Endothelial cell of umbilical vein (primary cell): ENCODE measurements at regions not wholly inside any gene's neighbourhood (a gene's known extent, or its start where the extent isn't known, plus 50 kb on each side); places are given as distances from the start of the nearest gene placed in this dataset.

Experiments
- BruUV-seq: library from RNA; stranded (reverse); fragments of 400-500 nt; replicated peaks from 2 replicates; lab custom pipeline; 2021; lab: Mats Ljungman, UMichigan
- CTCF ChIA-PET: fragments of 300-600, 350-600 bp; sonication (Branson Sonifier 250); formaldehyde crosslinking; loops from one replicate; lab custom pipeline; 2021; ENCODE audit warnings: antibody characterized with exemption, inconsistent platforms; lab: Charles Lee
- POLR2A ChIA-PET: fragments of 300-600, 350-600 bp; sonication (Branson Sonifier 250); formaldehyde crosslinking; loops from one replicate; lab custom pipeline; 2021; ENCODE audit warnings: antibody characterized with exemption, inconsistent platforms; lab: Charles Lee
- DNase-seq: peaks from one replicate; pipeline ENCODE4 v3.0.0-alpha.2; 2011; ENCODE audit warnings: low read depth, low spot score
- FAIRE-seq: peaks from 2 replicates; lab custom pipeline; 2011; peaks lifted over from hg19 to GRCh38; lab: Jason Lieb, UNC
- H2AFZ ChIP-seq: 2 replicates; pipeline ENCODE4 v1.6.0; 2012; ENCODE audit warnings: low read depth, low read length, control low read depth, inconsistent platforms
- H3K27ac ChIP-seq: 2 replicates; pipeline ENCODE4 v1.5.1; 2011; ENCODE audit warnings: low read depth, mild to moderate bottlenecking, control low read depth, low read length, moderate library complexity; ENCODE audit not compliant: insufficient read depth
- H3K27me3 ChIP-seq, 2 experiments: 2 replicates each; pipeline versions ENCODE4 v1.6.0 to v1.6.1; 2011; ENCODE audit warnings: low read length in 2 of 2, mixed read lengths in 1 of 2; ENCODE audit not compliant: control insufficient read depth in 2 of 2, insufficient read depth in 2 of 2
- H3K36me3 ChIP-seq, 2 experiments: 2 replicates in 1 of 2; 3 replicates in 1 of 2; pipeline ENCODE4 v1.5.1; 2011; ENCODE audit warnings: low read length in 2 of 2, mild to moderate bottlenecking in 1 of 2, moderate library complexity in 1 of 2; ENCODE audit not compliant: control insufficient read depth in 2 of 2, insufficient read depth in 2 of 2; ENCODE audit errors: extremely low read depth in 1 of 2
- H3K4me1 ChIP-seq: 3 replicates; pipeline ENCODE4 v1.5.1; 2011; ENCODE audit warnings: mild to moderate bottlenecking, low read length; ENCODE audit not compliant: control insufficient read depth, insufficient read depth; ENCODE audit errors: extremely low read depth
- H3K4me2 ChIP-seq: 2 replicates; pipeline ENCODE4 v1.6.1; 2011; ENCODE audit warnings: low read length, control low read depth, mixed read lengths; ENCODE audit not compliant: insufficient read depth
- H3K4me3 ChIP-seq, 3 experiments: fragments of 200-600 bp in 1 of 3; sonication (generic), shearing (Covaris generic) in 1 of 3; replicated peaks in 1 of 3; 2 replicates each; pipeline ENCODE4 v1.5.1; 2011 to 2016; ENCODE audit warnings: control low read depth in 3 of 3, low read length in 3 of 3, mild to moderate bottlenecking in 2 of 3, inconsistent platforms in 1 of 3, low read depth in 1 of 3, moderate library complexity in 1 of 3; ENCODE audit not compliant: insufficient read depth in 1 of 3
- H3K79me2 ChIP-seq: 2 replicates; pipeline ENCODE4 v1.6.0; 2012; ENCODE audit warnings: low read length, inconsistent platforms; ENCODE audit not compliant: control insufficient read depth, insufficient read depth
- H3K9ac ChIP-seq: replicated peaks from 2 replicates; pipeline ENCODE3; 2011; ENCODE audit warnings: low read length, control low read depth; ENCODE audit not compliant: insufficient read depth; ENCODE audit errors: extremely low read depth
- H3K9me1 ChIP-seq: replicated peaks from 3 replicates; pipeline ENCODE4 v1.6.0; 2011; ENCODE audit warnings: mild to moderate bottlenecking, low read length; ENCODE audit not compliant: control insufficient read depth, insufficient read depth; ENCODE audit errors: extremely low read depth
- H3K9me3 ChIP-seq: replicated peaks from 2 replicates; pipeline ENCODE4 v1.5.1; 2012; ENCODE audit warnings: low read length, inconsistent platforms; ENCODE audit not compliant: control insufficient read depth, insufficient read depth
- H4K20me1 ChIP-seq: replicated peaks from 2 replicates; pipeline ENCODE3; 2011; ENCODE audit warnings: mild to moderate bottlenecking, low read length; ENCODE audit not compliant: control insufficient read depth, insufficient read depth; ENCODE audit errors: extremely low read depth
- EZH2 ChIP-seq: IDR thresholded peaks from 2 replicates; pipeline ENCODE4 v1.6.1; 2012; ENCODE audit warnings: borderline replicate concordance, low read depth, mild to moderate bottlenecking, moderate library complexity, low read length, inconsistent platforms; ENCODE audit not compliant: severe bottlenecking
- FOS ChIP-seq: IDR thresholded peaks from 2 replicates; pipeline ENCODE4 v1.6.1; 2011; ENCODE audit warnings: mild to moderate bottlenecking, low read length, moderate library complexity, borderline replicate concordance; ENCODE audit not compliant: insufficient read depth
- GATA2 ChIP-seq: IDR thresholded peaks from 2 replicates; pipeline ENCODE4 v1.7.0; 2011; ENCODE audit warnings: low read depth, mild to moderate bottlenecking, moderate library complexity, mixed read lengths, low read length; ENCODE audit not compliant: insufficient read length, insufficient read depth
- JUN ChIP-seq: IDR thresholded peaks from 2 replicates; pipeline ENCODE4 v1.6.1; 2011; ENCODE audit warnings: borderline replicate concordance, low read depth; ENCODE audit not compliant: insufficient read length, insufficient read depth
- MYC ChIP-seq: IDR thresholded peaks from one replicate; pipeline ENCODE4 v1.6.1; 2011; ENCODE audit warnings: mild to moderate bottlenecking, low read depth, low read length
- POLR2A ChIP-seq: IDR thresholded peaks from 2 replicates; pipeline ENCODE4 v1.6.1; 2012; ENCODE audit warnings: low read depth, mild to moderate bottlenecking, control low read depth, low read length
- POLR2AphosphoS5 ChIP-seq: IDR thresholded peaks from 2 replicates; pipeline ENCODE4 v1.6.1; 2012; ENCODE audit warnings: low read depth, mild to moderate bottlenecking, control low read depth, low read length, moderate library complexity; ENCODE audit not compliant: insufficient read depth
- dilution Hi-C: fragments of 300-500 bp; cut with MboI; formaldehyde crosslinking; loops from one replicate; pipeline ENCODE4 v1.15.0; 2019; ENCODE audit warnings: low sequenced_read_pairs; ENCODE audit not compliant: extremely low pct_ligation_motif_present
- intact Hi-C: fragments of 100-400 bp; cut with micrococcal nuclease; formaldehyde crosslinking; loops from one replicate; pipeline ENCODE4 v1.10.0; 2022
- TF ChIP-seq, protein P1 (sequence below), 2 donors: IDR thresholded peaks; 1 replicate in 1 of 2; 2 replicates in 1 of 2; pipeline ENCODE4 v1.5.1; 2011; ENCODE audit warnings: low read length in 2 of 2, mild to moderate bottlenecking in 2 of 2, moderate library complexity in 2 of 2, control low read depth in 1 of 2, inconsistent platforms in 1 of 2, low read depth in 1 of 2; ENCODE audit not compliant: insufficient read depth in 1 of 2; ENCODE audit errors: extremely low read depth in 1 of 2
- TF ChIP-seq, protein P2 (sequence below): IDR thresholded peaks from 2 replicates; pipeline ENCODE4 v1.6.1; 2011; ENCODE audit not compliant: insufficient read depth, insufficient read length

DNA sequence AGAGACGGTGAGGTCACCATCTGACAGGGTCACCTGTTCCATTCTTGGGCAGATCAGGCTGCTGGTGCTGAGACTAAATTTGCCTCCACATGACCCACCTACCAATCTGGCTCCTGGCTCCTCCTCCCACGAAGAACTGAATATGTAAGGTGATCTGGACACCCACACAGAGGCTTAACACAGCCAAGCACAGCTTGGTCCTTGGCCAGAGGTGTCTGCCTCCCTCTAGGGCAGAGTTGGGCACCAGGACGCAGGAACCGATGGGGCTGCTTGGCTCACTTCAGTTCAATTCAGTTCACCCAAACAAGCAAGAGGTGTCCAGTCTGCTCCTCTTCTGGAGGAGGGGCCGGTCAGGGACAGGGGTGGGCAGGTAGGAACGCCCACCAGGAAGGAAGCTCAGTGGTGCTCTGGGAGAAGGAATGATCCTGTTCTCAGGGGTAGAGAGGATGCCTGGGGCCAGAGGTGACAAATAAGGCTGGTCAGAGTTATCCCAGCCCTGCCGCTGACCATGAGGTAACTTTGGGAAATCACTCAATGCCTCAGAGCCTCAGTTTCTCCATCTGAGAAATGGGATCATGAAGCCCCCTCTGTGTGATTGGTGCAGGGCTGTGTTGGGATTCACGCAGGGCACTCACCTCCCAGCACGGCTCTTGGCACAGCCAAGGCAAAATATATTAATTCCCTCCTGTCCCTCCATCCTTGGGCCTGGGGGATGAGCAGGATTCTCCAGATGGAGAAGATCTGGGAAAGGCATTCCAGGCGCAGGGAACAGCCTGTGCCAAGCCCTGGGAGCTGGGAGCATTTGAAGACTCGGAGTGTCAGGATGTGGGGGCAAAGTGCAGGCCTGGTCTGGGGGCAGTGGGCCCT lies 284.5 kb downstream of the PTPRU start:
- CTCF ChIA-PET, result no interaction called here
- dilution Hi-C loops, result no loop called here

DNA sequence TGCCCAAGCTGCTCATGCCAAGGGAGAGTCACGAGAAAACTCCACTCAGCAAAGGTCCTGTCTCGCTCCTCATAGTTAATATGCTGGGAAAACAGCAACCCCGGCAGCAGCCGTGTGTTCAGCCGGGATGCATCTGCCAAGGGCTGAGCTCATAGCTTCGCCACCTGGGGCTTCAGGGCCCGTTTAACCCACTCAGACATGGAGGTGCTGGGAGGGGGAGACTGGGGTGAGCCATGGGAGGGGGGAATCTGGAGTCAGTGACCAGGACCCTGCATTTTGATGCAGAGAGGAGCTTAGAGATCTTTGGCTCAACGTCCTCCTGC lies 283.4 kb downstream of the PTPRU start:
- Histone ChIP-seq H3K4me1 (no peaks in the 10 kb centered on the region), H3K27me3 (no peaks in the 10 kb centered on the region), H3K79me2 (no peaks in the 10 kb centered on the region), H3K9me3 (no peaks in the 10 kb centered on the region), H3K4me3 (no peak overlapping the region), H3K9ac (no peak overlapping the region), H3K9me1 (no peaks in the 10 kb centered on the region), H2AFZ (no peak overlapping the region), H4K20me1 (no peaks in the 10 kb centered on the region), H3K36me3 (no peaks in the 10 kb centered on the region), H3K4me2 (no peak overlapping the region), H3K27ac (no peak overlapping the region)
- ChIA-PET POLR2A (no interaction called here), CTCF (no interaction called here)
- no peak for DNase-seq
- intact Hi-C loops, result no loop called here
- FAIRE-seq, result no peak
- no peak for TF ChIP-seq POLR2A
- TF ChIP-seq POLR2AphosphoS5, result no peak
- TF ChIP-seq, protein P1, sequence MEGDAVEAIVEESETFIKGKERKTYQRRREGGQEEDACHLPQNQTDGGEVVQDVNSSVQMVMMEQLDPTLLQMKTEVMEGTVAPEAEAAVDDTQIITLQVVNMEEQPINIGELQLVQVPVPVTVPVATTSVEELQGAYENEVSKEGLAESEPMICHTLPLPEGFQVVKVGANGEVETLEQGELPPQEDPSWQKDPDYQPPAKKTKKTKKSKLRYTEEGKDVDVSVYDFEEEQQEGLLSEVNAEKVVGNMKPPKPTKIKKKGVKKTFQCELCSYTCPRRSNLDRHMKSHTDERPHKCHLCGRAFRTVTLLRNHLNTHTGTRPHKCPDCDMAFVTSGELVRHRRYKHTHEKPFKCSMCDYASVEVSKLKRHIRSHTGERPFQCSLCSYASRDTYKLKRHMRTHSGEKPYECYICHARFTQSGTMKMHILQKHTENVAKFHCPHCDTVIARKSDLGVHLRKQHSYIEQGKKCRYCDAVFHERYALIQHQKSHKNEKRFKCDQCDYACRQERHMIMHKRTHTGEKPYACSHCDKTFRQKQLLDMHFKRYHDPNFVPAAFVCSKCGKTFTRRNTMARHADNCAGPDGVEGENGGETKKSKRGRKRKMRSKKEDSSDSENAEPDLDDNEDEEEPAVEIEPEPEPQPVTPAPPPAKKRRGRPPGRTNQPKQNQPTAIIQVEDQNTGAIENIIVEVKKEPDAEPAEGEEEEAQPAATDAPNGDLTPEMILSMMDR (IDR thresholded peaks at IDR 0.05; ENCODE audit: extremely low read depth in 1 of 2, insufficient read depth in 1 of 2, low read depth in 1 of 2, low read length in 2 of 2), result no peak
- TF ChIP-seq JUN, result no peak
- no peak for TF ChIP-seq FOS
- TF ChIP-seq, protein P2, sequence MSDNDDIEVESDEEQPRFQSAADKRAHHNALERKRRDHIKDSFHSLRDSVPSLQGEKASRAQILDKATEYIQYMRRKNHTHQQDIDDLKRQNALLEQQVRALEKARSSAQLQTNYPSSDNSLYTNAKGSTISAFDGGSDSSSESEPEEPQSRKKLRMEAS, result no peak
- TF ChIP-seq MYC, result no peak
- dilution Hi-C loops, result no loop called here
- no TSS peak for BruUV-seq

More for the DNA sequence above, 284.5 kb downstream of the PTPRU start:
- no peak overlapping the region for H3K9ac ChIP-seq
- intact Hi-C loops, result no loop called here
- POLR2A ChIA-PET, result no interaction called here
- FAIRE-seq (no peak), DNase-seq (no peak)
- TF ChIP-seq EZH2, result no peak
- TF ChIP-seq GATA2, result no peak
- H3K27ac ChIP-seq, result no peak overlapping the region
- no peaks in the 10 kb centered on the region for H3K9me1 ChIP-seq
- no peak overlapping the region for H3K4me2 ChIP-seq
- H3K4me3 ChIP-seq, result no peak overlapping the region
- no peaks in the 10 kb centered on the region for H3K4me1 ChIP-seq
- H3K27me3 ChIP-seq, result no peaks in the 10 kb centered on the region
- no peak overlapping the region for H2AFZ ChIP-seq
- H3K79me2 ChIP-seq, result no peaks in the 10 kb centered on the region
- H3K36me3 ChIP-seq, result no peaks in the 10 kb centered on the region
- BruUV-seq, result no TSS peak
- H3K9me3 ChIP-seq, result no peaks in the 10 kb centered on the region
- no peaks in the 10 kb centered on the region for H4K20me1 ChIP-seq
